Endodermal cell (in vitro differentiated cells): ENCODE measurements at regions not wholly inside any gene's neighbourhood (a gene's known extent, or its start where the extent isn't known, plus 50 kb on each side); places are given as distances from the start of the nearest gene placed in this dataset.
"Not testable (repeated sequence)": the region's sequence is repeated elsewhere in the genome, so short reads cannot be mapped to it uniquely, and the experiment has no call there.

Experiments
- DNase-seq: peaks from one replicate; pipeline ENCODE4 v3.0.0-alpha.2; 2017
- H3K27ac ChIP-seq: 2 replicates; pipeline ENCODE4 v1.5.1; 2013; ENCODE audit warnings: mild to moderate bottlenecking, low read depth, low read length, moderate library complexity
- H3K27me3 ChIP-seq: 2 replicates; pipeline ENCODE4 v1.6.1; 2013; ENCODE audit warnings: mild to moderate bottlenecking, low read length, moderate library complexity; ENCODE audit not compliant: insufficient read depth, control insufficient read depth, poor library complexity, severe bottlenecking
- H3K36me3 ChIP-seq: 2 replicates; pipeline ENCODE4 v1.7.0; 2013; ENCODE audit warnings: mild to moderate bottlenecking, low read length, moderate library complexity; ENCODE audit not compliant: control insufficient read depth, insufficient read depth
- H3K4me1 ChIP-seq: one replicate; pipeline ENCODE4 v1.7.0; 2013; ENCODE audit warnings: low read length; ENCODE audit not compliant: control insufficient read depth, insufficient read depth
- H3K4me3 ChIP-seq: 2 replicates; pipeline ENCODE4 v1.5.1; 2013; ENCODE audit warnings: mild to moderate bottlenecking, low read length, moderate library complexity
- H3K9ac ChIP-seq: 2 replicates; pipeline ENCODE4 v1.6.1; 2013; ENCODE audit warnings: mild to moderate bottlenecking, low read length, moderate library complexity; ENCODE audit not compliant: poor library complexity, severe bottlenecking; ENCODE audit errors: extremely low read depth
- H3K9me3 ChIP-seq: 2 replicates; pipeline ENCODE4 v1.6.1; 2013; ENCODE audit warnings: mild to moderate bottlenecking, low read length, moderate library complexity; ENCODE audit not compliant: control insufficient read depth
- H3K27ac Mint-ChIP-seq: 2 replicates; pipeline ENCODE4 v1.8.0; 2020; ENCODE audit warnings: mixed read lengths
- H3K27me3 Mint-ChIP-seq: 2 replicates; pipeline ENCODE4 v1.8.0; 2021; ENCODE audit warnings: mild to moderate bottlenecking, mixed read lengths; ENCODE audit not compliant: insufficient read depth
- H3K36me3 Mint-ChIP-seq: 2 replicates; pipeline ENCODE4 v1.8.0; 2020; ENCODE audit warnings: low read depth, mixed read lengths
- H3K4me1 Mint-ChIP-seq: 2 replicates; pipeline ENCODE4 v1.8.0; 2020; ENCODE audit warnings: mixed read lengths
- H3K4me3 Mint-ChIP-seq: 2 replicates; pipeline ENCODE4 v1.8.0; 2020; ENCODE audit warnings: mild to moderate bottlenecking, moderate library complexity, mixed read lengths
- H3K9me3 Mint-ChIP-seq: 2 replicates; pipeline ENCODE4 v1.8.0; 2020; ENCODE audit warnings: mild to moderate bottlenecking, mixed read lengths
- WGBS, 2 experiments: methylation state at CpG; one replicate each; pipeline versions ENCODE4 v1.1.5 to v1.1.7; 2013; ENCODE audit warnings: missing lambda C conversion rate in 2 of 2, mixed read lengths in 1 of 2; ENCODE audit not compliant: insufficient coverage in 1 of 2, insufficient read length in 1 of 2; 5-methylcytosine and 5-hydroxymethylcytosine counted together

DNA sequence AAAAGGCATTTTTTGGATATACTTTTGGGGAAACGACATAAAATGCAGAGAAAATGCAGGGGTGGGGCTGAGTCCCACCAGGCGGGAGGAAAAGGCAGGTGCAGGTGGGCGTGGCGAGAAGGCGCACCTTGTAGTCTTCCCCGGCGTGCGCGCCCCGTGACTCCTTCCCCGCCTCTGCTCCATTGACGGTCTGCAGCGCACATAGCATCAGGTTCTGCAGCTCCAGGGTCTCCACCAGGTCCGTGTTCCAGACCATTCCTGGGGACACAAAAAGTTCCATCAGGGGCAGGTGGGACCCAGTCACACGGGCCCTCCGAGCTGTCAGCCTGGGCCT lies 59.0 kb upstream of the TNK2 start:
- H3K9me3 Mint-ChIP-seq: peaks cover 17% of the 10 kb centered on the region
- H3K4me3 Mint-ChIP-seq, H3K4me1 ChIP-seq, H3K9ac ChIP-seq, DNase-seq, H3K4me1 Mint-ChIP-seq, H3K27me3 ChIP-seq, H3K27me3 Mint-ChIP-seq, H3K27ac Mint-ChIP-seq, H3K27ac ChIP-seq, H3K4me3 ChIP-seq: not testable (repeated sequence)
- H3K36me3 Mint-ChIP-seq: peaks cover 61% of the 10 kb centered on the region
- WGBS, 2 experiments: no CpG with 5 or more reads among the region's 16 CpGs
- peaks cover 44% of the 10 kb centered on the region for H3K36me3 ChIP-seq
- peaks cover 35% of the 10 kb centered on the region for H3K9me3 ChIP-seq

DNA sequence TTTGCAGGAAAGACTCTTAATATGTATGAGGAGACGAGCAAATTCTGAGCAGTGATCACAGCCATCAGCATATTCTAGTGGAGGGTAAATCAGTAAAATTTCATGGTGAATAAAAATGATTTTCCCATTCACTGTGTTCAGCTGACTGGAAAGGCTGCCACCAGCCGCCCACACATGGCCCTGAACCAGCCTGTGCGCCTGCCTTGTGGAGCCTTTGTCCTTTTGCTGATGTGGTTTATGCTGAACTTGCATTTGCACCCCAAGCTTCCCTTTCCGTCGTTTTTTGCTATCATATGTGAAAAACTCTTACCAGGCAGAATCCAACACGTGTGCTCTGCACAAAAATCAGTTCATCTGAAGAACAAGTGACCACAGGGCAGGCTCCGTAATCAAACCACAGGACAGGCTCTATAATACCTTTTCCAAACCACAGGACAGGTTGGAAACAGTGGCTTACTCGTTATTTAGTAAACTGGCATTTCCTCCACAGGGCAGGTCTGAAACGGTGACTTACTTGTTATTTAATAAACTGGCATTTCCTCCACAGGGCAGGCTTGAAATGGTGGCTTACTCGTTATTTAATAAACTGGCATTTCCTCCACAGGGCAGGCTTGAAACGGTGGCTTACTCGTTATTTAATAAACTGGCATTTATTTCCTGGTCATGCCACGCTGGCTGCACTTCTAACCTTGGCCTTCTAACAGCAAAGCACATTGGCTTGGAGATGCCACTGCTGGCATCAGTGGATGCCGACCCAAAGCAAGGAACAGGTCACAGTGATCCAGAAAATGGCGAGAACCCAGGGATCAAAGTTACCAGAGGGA lies 58.4 kb upstream of the TNK2 start:
- H3K4me3 ChIP-seq, H3K27ac Mint-ChIP-seq, H3K4me3 Mint-ChIP-seq, H3K4me1 Mint-ChIP-seq, H3K9ac ChIP-seq, H3K27me3 ChIP-seq, DNase-seq, H3K27me3 Mint-ChIP-seq, H3K27ac ChIP-seq, H3K4me1 ChIP-seq: not testable (repeated sequence)
- 62 to 92% methylated on average over 2 to 11 of the region's 15 CpGs for WGBS, 2 experiments
- H3K36me3 Mint-ChIP-seq: peaks cover 62% of the 10 kb centered on the region
- Histone ChIP-seq H3K36me3 (peaks cover 48% of the 10 kb centered on the region), H3K9me3 (peaks cover 37% of the 10 kb centered on the region)
- H3K9me3 Mint-ChIP-seq: peaks cover 18% of the 10 kb centered on the region

DNA sequence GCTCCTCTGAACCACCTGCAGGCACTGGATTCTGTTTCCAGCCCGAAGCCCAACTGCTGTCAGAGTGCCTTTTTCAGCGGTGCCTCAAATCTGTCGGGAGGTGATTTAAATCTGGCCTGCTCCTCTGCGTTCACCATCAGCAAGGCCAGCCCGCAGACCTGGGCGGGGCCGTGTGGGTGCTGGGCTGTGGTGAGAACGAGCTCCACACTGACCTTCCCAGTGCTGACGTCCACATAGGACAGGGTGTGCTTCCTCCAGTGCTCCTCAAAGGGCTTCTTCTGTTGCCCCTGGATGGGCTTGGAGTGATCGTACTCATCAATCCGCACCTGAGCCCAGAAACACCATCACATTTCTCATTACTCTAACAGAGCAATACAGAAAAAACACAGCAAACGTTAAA lies 56.9 kb upstream of the TNK2 start:
- not testable (repeated sequence) for H3K27ac ChIP-seq, H3K4me1 Mint-ChIP-seq, H3K4me1 ChIP-seq, H3K9ac ChIP-seq, H3K4me3 Mint-ChIP-seq, H3K27me3 ChIP-seq, H3K27me3 Mint-ChIP-seq, H3K27ac Mint-ChIP-seq, DNase-seq, H3K4me3 ChIP-seq
- Histone ChIP-seq H3K36me3 (peaks cover 39% of the 10 kb centered on the region), H3K9me3 (peaks cover 23% of the 10 kb centered on the region)
- peaks cover 59% of the 10 kb centered on the region for H3K36me3 Mint-ChIP-seq
- WGBS, 2 experiments: 86 to 96% methylated on average over 1 to 12 of the region's 12 CpGs
- peaks cover 23% of the 10 kb centered on the region for H3K9me3 Mint-ChIP-seq

DNA sequence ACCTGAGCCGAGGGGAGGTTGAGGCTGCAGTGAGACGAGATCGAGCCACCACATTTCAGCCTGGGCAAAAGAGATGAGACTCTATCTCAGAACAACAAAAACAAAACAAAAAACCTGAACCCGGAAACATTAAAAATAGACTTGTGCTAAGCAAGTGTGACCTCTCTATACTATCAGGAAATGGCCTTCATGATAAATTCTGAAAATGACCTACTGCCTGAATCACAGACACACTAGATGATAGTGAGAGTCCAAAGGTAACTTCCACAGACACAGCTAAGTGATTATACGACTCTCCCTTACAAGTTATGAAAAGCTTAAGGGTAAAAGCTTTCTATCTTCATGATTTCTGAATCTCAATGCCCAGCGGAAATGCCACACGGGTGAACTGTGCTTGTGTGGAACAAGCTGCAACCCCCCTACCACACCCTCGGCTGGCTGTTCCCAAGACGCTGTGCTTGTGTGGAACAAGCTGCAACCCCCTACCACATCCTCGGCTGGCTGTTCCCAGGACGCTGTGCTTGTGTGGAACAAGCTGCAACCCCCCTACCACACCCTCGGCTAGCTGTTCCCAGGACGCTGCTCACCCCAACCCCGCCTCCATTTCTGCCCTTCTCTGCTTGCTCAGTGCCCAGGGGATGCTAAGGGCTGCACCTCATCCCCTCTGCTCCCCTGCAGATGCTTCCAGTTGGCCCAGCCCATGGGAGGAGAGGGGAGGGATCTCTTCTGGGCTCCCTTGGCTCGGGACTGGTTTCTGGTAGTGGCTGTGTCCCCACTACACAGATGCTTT lies 56.2 kb upstream of the TNK2 start:
- 50 to 92% methylated on average over 2 to 15 of the region's 15 CpGs for WGBS, 2 experiments
- H3K4me1 ChIP-seq: not testable (repeated sequence)
- peaks cover 18% of the 10 kb centered on the region for H3K9me3 Mint-ChIP-seq

DNA sequence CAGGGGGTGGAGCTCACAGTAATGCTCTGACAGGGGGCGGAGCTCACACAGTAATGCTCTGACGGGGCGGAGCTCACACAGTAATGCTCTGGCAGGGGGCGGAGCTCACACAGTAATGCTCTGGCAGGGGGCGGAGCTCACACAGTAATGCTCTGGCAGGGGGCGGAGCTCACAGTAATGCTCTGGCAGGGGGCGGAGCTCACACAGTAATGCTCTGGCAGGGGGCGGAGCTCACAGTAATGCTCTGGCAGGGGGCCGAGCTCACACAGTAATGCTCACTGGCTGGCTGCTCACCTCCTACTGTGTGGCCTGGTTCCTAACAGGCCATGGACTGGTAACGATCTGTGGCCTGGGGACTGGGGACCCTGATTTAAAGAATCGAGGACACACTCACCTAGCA lies 53.9 kb upstream of the TNK2 start:
- not testable (repeated sequence) for H3K4me1 ChIP-seq, H3K27me3 ChIP-seq, H3K4me3 Mint-ChIP-seq, H3K27me3 Mint-ChIP-seq, H3K27ac Mint-ChIP-seq, H3K9ac ChIP-seq, H3K27ac ChIP-seq, H3K4me1 Mint-ChIP-seq, H3K9me3 ChIP-seq, DNase-seq, H3K4me3 ChIP-seq
- peaks cover 27% of the 10 kb centered on the region for H3K36me3 ChIP-seq
- 96 to 100% methylated on average over 2 to 11 of the region's 11 CpGs for whole genome bisulfite sequencing, 2 experiments
- Mint-ChIP-seq H3K36me3 (peaks cover 50% of the 10 kb centered on the region), H3K9me3 (peaks cover 15% of the 10 kb centered on the region)

More for the DNA sequence above, 56.2 kb upstream of the TNK2 start:
- H3K4me3 ChIP-seq, H3K27me3 ChIP-seq, H3K27ac ChIP-seq, H3K9ac ChIP-seq, H3K4me1 Mint-ChIP-seq, H3K4me3 Mint-ChIP-seq, H3K27ac Mint-ChIP-seq, DNase-seq, H3K27me3 Mint-ChIP-seq: not testable (repeated sequence)
- Histone ChIP-seq H3K36me3 (peaks cover 32% of the 10 kb centered on the region), H3K9me3 (peaks cover 16% of the 10 kb centered on the region)
- peaks cover 54% of the 10 kb centered on the region for H3K36me3 Mint-ChIP-seq

DNA sequence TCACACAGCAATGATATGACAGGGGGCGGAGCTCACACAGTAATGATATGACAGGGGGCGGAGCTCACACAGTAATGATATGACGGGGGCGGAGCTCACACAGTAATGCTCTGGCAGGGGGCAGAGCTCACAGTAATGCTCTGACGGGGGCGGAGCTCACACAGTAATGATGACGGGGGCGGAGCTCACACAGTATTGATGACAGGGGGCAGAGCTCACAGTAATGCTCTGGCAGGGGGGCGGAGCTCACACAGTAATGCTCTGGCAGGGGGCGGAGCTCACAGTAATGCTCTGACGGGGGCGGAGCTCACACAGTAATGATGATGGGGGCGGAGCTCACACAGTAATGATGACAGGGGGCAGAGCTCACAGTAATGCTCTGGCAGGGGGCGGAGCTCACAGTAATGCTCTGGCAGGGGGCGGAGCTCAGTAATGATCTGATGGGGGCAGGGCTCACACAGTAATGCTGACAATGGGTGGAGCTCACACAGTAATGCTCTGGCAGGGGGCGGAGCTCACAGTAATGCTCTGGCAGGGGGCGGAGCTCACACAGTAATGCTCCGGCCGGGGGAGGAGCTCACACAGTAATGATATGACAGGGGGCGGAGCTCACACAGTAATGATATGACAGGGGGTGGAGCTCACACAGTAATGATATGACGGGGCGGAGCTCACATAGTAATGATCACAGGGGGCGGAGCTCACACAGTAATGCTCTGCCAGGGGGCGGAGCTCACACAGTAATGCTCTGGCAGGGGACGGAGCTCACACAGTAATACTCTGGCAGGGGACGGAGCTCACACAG lies 52.8 kb upstream of the TNK2 start:
- not testable (repeated sequence) for H3K9me3 ChIP-seq, H3K27ac ChIP-seq, H3K4me1 ChIP-seq, H3K9ac ChIP-seq, H3K4me3 ChIP-seq, H3K4me1 Mint-ChIP-seq, H3K27me3 ChIP-seq, H3K27me3 Mint-ChIP-seq, H3K4me3 Mint-ChIP-seq, H3K27ac Mint-ChIP-seq
- WGBS, 2 experiments: 92 to 99% methylated on average over 13 to 26 of the region's 26 CpGs
- peak; percentile 57 for DNase-seq
- H3K9me3 Mint-ChIP-seq: peaks cover 15% of the 10 kb centered on the region
- H3K36me3 Mint-ChIP-seq: peaks cover 50% of the 10 kb centered on the region
- peaks cover 27% of the 10 kb centered on the region for H3K36me3 ChIP-seq
